ENCODE measurements at regions not wholly inside any gene's neighbourhood (a gene's known extent, or its start where the extent isn't known, plus 50 kb on each side); places are given as distances from the start of the nearest gene placed in this dataset.

GRCh38 chr21:41651406-41651805, 115.4 kb downstream of the RIPK4 start:
- no peak overlapping the region for H2AFZ ChIP-seq (ENCODE audit: low read length)
- no peaks in the 10 kb centered on the region for H3K79me2 ChIP-seq (ENCODE audit: control insufficient read depth in 1 of 2, insufficient read depth in 2 of 2, low read length in 2 of 2)
- H3K14ac ChIP-seq (ENCODE audit: insufficient read length) = no peak overlapping the region
- CTCF ChIA-PET (ENCODE audit: partially characterized antibody) = interaction anchor here (1.0 kb wide), 1 partner anchor 9 kb away, joined by 3 read pairs; no protein-coding TSS in a partner anchor
- no peak overlapping the region for H2AK5ac ChIP-seq (ENCODE audit: low read depth, low read length)
- TF ChIP-seq TCF12 (IDR thresholded peaks at IDR 0.05; ENCODE audit: low read depth, low read length) (no peak), SP4 (IDR thresholded peaks at IDR 0.05; ENCODE audit: low read length) (no peak), POLR2A (IDR thresholded peaks at IDR 0.05; ENCODE audit: control extremely low read depth in 1 of 2, low read depth in 2 of 2, low read length in 2 of 2) (no peak), USF2 (IDR thresholded peaks at IDR 0.05; ENCODE audit: low read length) (no peak), SIRT6 (IDR thresholded peaks at IDR 0.05; ENCODE audit: low read length) (no peak), NRF1 (IDR thresholded peaks at IDR 0.05; ENCODE audit: low read depth, low read length) (no peak), BACH1 (IDR thresholded peaks at IDR 0.05; ENCODE audit: low read length) (no peak), CTCF (IDR thresholded peaks at IDR 0.05; ENCODE audit: control extremely low read depth in 1 of 3, insufficient read depth in 1 of 3, low read depth in 1 of 3, low read length in 3 of 3) (no peak), TEAD4 (IDR thresholded peaks at IDR 0.05; ENCODE audit: low read depth, low read length) (no peak), SAP30 (IDR thresholded peaks at IDR 0.05; ENCODE audit: insufficient read depth, insufficient replicate concordance, low read length) (no peak), YY1 (IDR thresholded peaks at IDR 0.05; ENCODE audit: low read depth, low read length) (no peak), FOSL1 (IDR thresholded peaks at IDR 0.05; ENCODE audit: insufficient read depth, low read depth, low read length) (no peak)
- H3K4ac ChIP-seq (replicated peaks; ENCODE audit: insufficient read length, low read depth, low read length) = no peak overlapping the region
- H2BK5ac ChIP-seq (ENCODE audit: low read depth, low read length) = no peak overlapping the region
- 91% methylated on average over 8 of the region's 8 CpGs; no CpG with 5 or more reads in 1 of the 2 experiments for WGBS, 2 experiments (ENCODE audit: extremely low coverage in 1 of 2, insufficient coverage in 1 of 2, insufficient read length in 1 of 2, insufficient replicate concordance in 2 of 2, low coverage in 1 of 2, low lambda C conversion rate in 2 of 2, missing lambda C conversion rate in 1 of 2)
- no peaks in the 10 kb centered on the region for H3K27me3 ChIP-seq (replicated peaks in 1 of 4; ENCODE audit: control insufficient read depth in 3 of 4, extremely low read depth in 1 of 4, insufficient read depth in 3 of 4, low read length in 3 of 4)
- no peaks in the 10 kb centered on the region for H4K20me1 ChIP-seq (replicated peaks in 1 of 2; ENCODE audit: control insufficient read depth in 1 of 2, insufficient read depth in 2 of 2, low read length in 2 of 2)
- H4K91ac ChIP-seq (replicated peaks; ENCODE audit: insufficient read length, low read length) = no peak overlapping the region
- no peaks in the 10 kb centered on the region for H3K9me3 ChIP-seq (ENCODE audit: insufficient read depth in 2 of 2, low read depth in 1 of 2, low read length in 1 of 2)
- H2BK12ac ChIP-seq (ENCODE audit: low read depth, low read length) = no peak overlapping the region
- no peak overlapping the region for H3K18ac ChIP-seq (ENCODE audit: extremely low read depth, low read length)
- H3K36me3 ChIP-seq (ENCODE audit: control insufficient read depth in 2 of 4, insufficient read depth in 4 of 4, low read length in 3 of 4) = no peaks in the 10 kb centered on the region
- H3K27ac ChIP-seq (ENCODE audit: low read depth, low read length) = no peak overlapping the region
- H4K5ac ChIP-seq (ENCODE audit: insufficient read length, low read depth, low read length) = no peak overlapping the region
- no peaks in the 10 kb centered on the region for H3K23me2 ChIP-seq (ENCODE audit: low read depth, low read length)
- no peak overlapping the region for H3K4me2 ChIP-seq (ENCODE audit: insufficient read depth in 1 of 2, low read depth in 2 of 2, low read length in 2 of 2)
- H3K56ac ChIP-seq (replicated peaks; ENCODE audit: insufficient read length, low read depth, low read length) = no peak overlapping the region
- no peak overlapping the region for H2BK20ac ChIP-seq (ENCODE audit: low read length)
- H2BK120ac ChIP-seq (replicated peaks; ENCODE audit: low read depth, low read length) = no peak overlapping the region
- FAIRE-seq = no peak
- no peak overlapping the region for H3K4me3 ChIP-seq (ENCODE audit: extremely low read depth in 1 of 4, insufficient read depth in 2 of 4, low read depth in 3 of 4, low read length in 4 of 4)
- H3K23ac ChIP-seq (ENCODE audit: insufficient read length) = no peak overlapping the region
- no peaks in the 10 kb centered on the region for H3K79me1 ChIP-seq (ENCODE audit: low read depth, low read length)
- no peak overlapping the region; the same call in 1 of the 2 replicates for H4K8ac ChIP-seq (ENCODE audit: extremely low read depth, insufficient read depth, low read length)
- no peak for DNase-seq (ENCODE audit: low read depth in 1 of 2, low spot score in 2 of 2)
- no peak overlapping the region for H2BK15ac ChIP-seq (ENCODE audit: low read length)
- POLR2A ChIA-PET (ENCODE audit: partially characterized antibody) = no interaction called here
- H3K4me1 ChIP-seq (replicated peaks in 1 of 4; ENCODE audit: control insufficient read depth in 3 of 4, insufficient read depth in 4 of 4, low read length in 3 of 4) = no peaks in the 10 kb centered on the region
- no peak overlapping the region for H3K9ac ChIP-seq (replicated peaks in 1 of 4; ENCODE audit: extremely low read depth in 1 of 4, low read depth in 3 of 4, low read length in 3 of 4)

Measured in H1 (cell line).